GM18499 (cell line): ENCODE measurements at regions not wholly inside any gene's neighbourhood (a gene's known extent, or its start where the extent isn't known, plus 50 kb on each side); places are given as distances from the start of the nearest gene placed in this dataset.
A peak's percentile ranks its signal among the peaks of the same experiment; 100 is the strongest.
"Not testable (repeated sequence)": the region's sequence is repeated elsewhere in the genome, so short reads cannot be mapped to it uniquely, and the experiment has no call there.

Source experiments
- ATAC-seq: cut with Tn5 transposase; IDR thresholded peaks from one replicate; pipeline ENCODE4 v1.9.1; 2021; ENCODE audit warnings: moderate number of reproducible peaks; ENCODE audit not compliant: insufficient read depth, unreplicated experiment

DNA sequence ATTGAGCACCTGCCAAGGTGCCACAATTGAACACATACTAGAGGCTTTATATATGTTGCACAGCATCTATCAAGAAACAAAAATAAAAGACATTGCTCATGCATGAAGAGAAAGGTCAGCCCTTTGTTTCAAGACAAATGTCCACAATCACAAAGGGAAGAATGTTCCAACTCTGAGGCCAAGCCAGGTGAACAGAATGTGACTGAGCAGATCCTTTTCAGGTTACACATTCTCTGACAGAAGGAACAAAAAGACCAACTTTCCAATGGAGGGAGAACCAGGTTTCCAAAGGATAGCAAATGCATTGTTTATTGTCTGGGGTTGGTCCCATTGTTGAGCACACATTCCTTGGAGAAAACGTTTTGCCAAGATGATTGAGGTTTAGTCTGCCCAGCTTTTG, 50.2 kb upstream of the FAM174B start:
- ATAC-seq, result no peak

DNA sequence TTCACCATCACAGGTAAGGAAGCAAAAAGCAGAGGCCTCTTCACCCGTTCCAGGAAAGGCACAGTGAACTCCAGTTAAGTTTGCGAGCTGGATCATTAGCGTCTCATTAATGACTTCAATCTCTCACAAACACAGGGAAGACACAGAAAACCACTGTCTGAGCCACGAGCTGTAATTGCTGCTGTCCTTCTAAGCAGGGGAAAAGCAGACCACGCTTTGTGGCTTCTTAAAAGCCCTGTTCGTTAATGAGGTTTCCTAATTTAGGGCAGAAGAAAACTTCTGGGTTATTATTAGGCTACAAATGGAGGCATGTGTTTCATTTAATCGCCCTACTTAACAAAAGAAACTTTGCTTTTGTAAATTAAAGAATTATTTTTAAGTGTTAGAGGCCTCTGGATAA, 50.6 kb upstream of the FAM174B start:
- ATAC-seq, result no peak

DNA sequence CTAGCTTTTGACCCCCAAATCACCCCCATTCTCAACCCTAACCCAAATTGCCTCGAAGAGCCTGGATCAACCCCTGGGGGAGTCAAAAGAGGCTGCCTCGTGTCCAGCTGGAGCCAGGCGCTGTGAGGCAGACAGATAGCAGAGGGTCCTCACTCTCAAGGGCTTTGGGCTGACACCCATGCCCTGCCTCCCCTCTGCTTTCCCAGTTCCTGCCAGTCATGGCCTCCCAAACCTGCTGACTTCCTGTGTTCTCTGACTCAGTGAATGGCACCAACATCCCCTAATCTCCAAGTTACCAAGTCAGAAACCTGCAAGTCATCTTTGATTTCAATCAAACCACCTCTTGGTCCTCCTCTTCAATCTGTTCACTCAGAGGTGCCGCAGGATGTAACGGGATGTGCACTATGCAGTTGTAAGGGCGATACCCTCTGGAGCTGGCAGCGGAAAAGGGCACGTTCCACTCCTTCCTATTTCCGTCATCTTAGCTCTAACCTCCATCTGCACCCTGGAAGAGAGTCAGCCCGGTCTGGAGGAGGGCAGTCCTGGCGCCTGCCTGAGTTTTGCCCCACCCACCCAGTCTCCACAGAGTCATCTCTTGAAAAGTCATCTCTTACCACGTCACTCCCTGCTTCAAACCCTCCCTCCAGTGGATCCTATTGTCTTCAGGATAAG, 52.4 kb upstream of the FAM174B start:
- no peak for ATAC-seq

DNA sequence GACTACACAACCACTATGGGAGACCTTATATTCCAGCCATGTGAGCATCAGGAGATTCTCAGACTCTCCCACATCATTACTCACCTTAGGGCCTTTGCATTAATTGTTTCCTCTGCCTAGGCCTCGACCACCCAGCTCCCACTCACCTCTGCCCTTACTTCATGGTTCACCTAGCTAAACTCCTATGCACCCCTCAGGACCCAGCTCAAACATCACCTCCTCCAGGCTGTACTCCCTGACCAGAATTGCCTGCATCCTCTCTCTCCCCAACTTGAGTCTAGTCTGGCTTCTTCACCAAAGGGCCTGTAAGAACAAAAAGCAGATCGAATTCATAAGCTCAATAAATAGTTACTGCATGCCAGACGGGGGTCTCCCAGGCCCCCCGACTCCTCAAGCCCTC, 53.1 kb upstream of the FAM174B start:
- no peak for ATAC-seq

- no peak for ATAC-seq
These were observed 53.7 kb upstream of the FAM174B start for GRCh38 chr15:92709110-92709790.

- ATAC-seq, result no peak
These were observed 55.9 kb upstream of the FAM174B start for GRCh38 chr15:92711457-92711831.

DNA sequence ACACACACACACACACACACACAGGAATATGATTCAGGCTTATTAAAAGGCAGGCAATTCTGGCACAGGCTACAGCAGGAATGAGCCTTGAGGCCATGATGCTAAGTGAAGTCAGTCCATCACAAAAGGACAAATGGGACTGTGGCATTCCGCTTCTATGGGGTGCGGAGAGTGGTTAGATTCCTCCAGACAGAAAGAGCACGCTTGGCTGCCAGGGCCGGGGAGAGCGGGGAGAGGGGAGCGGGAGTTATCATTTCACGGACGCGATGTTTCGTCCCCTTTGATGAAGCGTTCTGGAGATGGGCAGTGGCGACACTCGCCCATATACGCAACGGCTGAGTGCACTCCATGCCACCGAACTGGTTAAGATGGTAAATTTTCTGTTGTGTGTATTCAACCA, 58.5 kb upstream of the FAM174B start:
- ATAC-seq, result no peak

DNA sequence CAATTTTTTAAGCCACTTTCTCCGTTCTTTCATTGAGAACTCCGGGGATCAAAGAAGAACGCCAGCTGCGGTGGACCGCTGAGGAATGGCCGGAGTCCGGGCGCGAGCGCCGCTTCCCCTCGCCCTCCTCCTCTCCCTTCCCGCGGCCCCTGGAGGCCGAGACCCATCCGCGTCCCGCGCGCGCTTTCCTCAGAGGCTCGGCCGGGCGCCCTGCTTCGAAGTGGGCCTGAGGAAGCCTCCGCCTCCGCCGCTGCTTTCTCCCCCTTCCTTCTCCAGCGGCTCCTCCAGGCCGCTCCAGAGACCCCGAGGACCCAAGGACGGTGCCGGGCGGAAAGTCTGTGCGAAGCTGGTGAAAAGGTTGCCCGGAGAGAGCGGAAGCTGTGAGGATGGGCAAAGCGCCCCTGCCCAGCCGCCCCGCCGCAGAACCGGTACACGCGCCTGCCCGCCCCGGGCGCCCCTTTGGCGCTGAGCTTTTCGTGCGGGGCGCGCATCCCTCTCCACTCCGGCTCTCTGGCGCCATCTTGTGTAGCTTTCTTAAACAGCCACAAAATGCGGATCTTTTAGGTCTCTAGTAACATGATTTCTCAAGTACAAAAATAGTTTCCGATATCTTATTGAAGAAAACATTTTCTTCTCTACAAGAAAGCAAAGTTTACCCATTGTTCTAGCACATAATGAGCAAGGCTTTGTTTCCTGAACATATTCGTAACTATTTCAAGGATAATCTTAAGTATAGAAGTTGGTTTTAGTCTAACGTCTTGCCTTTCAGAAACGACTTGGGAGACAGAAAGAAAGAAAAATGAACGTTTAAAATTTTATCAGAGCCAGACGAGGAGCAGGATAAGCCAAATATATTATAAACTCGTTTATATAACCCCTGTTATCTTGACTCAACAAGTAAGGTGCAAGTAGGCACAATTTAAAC, 59.2 kb upstream of the FAM174B start:
- ATAC-seq, result peak; percentile 48

DNA sequence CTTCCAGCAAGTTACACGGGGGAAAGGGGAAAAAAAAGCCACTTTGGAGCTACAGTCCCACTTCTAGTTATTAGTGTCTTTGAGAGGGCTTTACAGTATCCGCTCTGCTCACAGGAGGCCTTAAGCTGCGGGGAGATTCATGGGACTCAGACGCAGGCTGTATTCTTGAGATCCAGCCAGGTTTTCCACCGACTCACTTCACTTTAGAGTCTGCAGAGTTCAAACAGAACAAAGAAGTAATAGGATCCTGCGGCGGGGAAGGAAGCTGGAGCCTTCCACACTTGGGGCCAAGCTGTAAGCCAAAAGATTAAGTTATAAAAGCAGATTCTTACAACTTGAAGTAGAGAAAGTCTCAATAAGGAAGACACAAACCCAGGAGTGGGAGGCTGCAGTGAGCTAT, 60.2 kb upstream of the FAM174B start:
- ATAC-seq, result no peak

- no peak for ATAC-seq
These were observed 63.4 kb upstream of the FAM174B start for GRCh38 chr15:92719021-92719420.

DNA sequence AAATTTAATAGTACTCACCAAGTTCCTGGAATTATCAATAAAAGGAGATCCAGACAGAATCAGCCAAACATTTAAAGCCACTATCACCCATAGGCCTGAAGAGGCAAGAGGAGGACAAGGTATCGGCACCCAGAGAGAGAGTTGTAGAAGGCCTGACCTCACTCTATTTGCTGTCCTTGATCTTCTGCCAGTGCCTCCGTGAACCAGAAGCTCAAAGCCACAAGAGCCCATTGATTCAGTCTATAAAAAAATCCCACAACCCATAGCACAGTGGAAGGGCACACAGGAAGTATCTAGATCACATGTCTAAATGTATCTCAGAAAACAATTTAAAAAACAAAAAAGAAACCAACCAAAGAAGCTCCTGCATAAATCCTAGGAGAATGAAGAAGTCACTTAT, 68.6 kb upstream of the FAM174B start:
- no peak for ATAC-seq

GRCh38 chr15:92725171-92725570, 69.6 kb upstream of the FAM174B start:
- no peak for ATAC-seq

DNA sequence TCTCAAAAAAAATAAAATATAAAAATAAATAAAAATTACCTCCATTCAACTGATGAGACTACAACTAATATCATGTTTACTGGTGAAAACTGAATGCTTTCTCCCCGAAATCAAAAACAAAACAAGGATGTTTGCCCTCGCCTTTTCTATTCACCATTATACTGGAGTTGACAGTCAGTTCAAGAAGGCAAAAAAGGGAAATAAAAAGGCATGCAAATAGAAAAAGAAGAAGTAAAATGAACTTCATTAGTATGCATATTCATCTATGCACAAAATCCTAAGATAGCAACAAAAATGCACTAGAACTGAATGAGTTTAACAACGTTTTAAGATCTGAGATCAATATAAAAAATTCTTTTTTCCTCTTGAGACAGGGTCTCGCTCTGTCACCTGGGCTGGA, 72.7 kb upstream of the FAM174B start:
- ATAC-seq, result no peak

GRCh38 chr15:92733090-92733933, 77.7 kb upstream of the FAM174B start:
- no peak for ATAC-seq

DNA sequence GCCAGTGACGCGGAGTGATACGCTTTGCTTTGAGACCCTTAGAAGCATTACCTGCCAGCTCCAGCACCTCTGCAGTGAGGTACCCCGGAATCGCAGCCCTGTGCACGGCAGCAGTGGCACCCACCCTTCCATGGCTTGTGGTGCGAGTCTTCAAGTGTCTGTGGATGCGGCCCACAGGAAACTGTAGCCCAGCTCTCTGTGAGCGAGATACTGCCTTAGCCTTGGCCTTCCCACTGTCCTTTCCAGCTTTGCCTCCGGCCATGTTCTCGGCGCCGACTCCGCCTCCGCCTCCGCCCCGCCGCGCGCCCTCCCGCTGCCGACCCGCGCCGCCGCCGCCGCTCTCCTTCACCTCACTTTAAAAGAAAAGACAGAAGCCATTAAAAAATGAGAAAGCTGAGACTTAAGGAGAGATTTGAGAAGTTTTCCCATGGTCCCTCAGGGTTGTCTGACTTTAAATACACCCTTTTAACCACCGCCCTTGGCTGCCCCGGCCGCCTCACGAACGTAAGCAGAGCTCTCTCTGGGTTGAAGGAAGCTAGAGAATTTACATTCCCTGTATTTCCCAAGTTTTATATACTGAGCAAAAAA, 78.5 kb upstream of the FAM174B start:
- no peak for ATAC-seq

DNA sequence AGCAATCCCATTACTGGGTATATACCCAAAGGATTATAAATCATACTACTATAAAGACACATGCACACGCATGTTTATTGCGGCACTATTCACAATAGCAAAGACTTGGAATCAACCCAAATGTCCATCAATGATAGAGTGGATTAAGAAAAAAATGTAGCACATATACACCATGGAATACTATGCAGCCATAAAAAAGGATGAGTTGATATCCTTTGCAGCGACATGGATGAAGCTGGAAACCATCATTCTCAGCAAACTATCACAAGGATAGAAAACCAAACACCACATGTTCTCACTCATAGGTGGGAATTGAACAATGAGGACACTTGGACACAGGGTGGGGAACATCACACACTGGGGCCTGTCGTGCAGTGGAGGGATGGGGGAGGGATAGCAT, 83.7 kb upstream of the FAM174B start:
- ATAC-seq, result not testable (repeated sequence)

GRCh38 chr15:92745845-92746271, 90.3 kb upstream of the FAM174B start:
- no peak for ATAC-seq

GRCh38 chr15:92747047-92747446, 91.5 kb upstream of the FAM174B start:
- ATAC-seq, result no peak

GRCh38 chr15:92749216-92749615, 93.6 kb upstream of the FAM174B start:
- ATAC-seq, result no peak

DNA sequence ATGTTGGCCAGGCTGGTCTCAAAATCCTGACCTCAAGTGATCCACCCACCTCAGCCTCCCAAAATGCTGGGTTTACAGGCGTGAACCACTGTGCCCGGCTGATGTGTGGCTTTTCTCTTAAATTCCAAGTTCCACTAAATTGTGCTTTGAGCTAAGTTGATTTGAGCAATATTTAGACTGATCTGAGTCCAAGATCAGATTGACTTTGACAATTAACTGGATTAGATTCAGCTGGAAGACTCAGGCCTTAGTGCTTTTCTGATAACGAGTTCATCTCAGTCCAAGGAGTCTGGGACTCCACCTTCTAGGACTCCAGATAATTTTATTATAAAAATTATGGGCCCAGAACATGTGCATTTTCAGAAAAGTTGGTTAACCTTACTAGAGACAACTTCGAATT, 94.4 kb upstream of the FAM174B start:
- no peak for ATAC-seq
